HFF-Myc (cell line): ENCODE measurements at regions not wholly inside any gene's neighbourhood (a gene's known extent, or its start where the extent isn't known, plus 50 kb on each side); places are given as distances from the start of the nearest gene placed in this dataset.
"Not testable (repeated sequence)": the region's sequence is repeated elsewhere in the genome, so short reads cannot be mapped to it uniquely, and the experiment has no call there.

Experiments
- DNase-seq: peaks from one replicate; pipeline ENCODE4 v3.0.0-alpha.2; 2011; ENCODE audit warnings: low read depth; ENCODE audit errors: extremely low read depth
- H3K4me3 ChIP-seq: replicated peaks from 2 replicates; pipeline ENCODE4 v1.5.1; 2011; ENCODE audit warnings: low read depth, mild to moderate bottlenecking, control low read depth, low read length
- CTCF ChIP-seq: IDR thresholded peaks from 2 replicates; pipeline ENCODE4 v1.5.1; 2012; ENCODE audit warnings: mild to moderate bottlenecking, low read depth, low read length, control low read depth; ENCODE audit errors: missing control alignments

GRCh38 chr2:149858901-149859634 is 271.5 kb upstream of the MMADHC start:
- peak; percentile 31 for DNase-seq
- TF ChIP-seq CTCF: no peak
- H3K4me3 ChIP-seq: no peak overlapping the region

- H3K4me3 ChIP-seq: no peak overlapping the region
- DNase-seq: peak; percentile 9
- no peak for TF ChIP-seq CTCF
Observed at GRCh38 chr2:149858216-149858615, 270.6 kb upstream of the MMADHC start.

- no peak overlapping the region for H3K4me3 ChIP-seq
- peak; percentile 7 for DNase-seq
- no peak for TF ChIP-seq CTCF
Observed at GRCh38 chr2:149857344-149857743, 269.8 kb upstream of the MMADHC start.

DNA sequence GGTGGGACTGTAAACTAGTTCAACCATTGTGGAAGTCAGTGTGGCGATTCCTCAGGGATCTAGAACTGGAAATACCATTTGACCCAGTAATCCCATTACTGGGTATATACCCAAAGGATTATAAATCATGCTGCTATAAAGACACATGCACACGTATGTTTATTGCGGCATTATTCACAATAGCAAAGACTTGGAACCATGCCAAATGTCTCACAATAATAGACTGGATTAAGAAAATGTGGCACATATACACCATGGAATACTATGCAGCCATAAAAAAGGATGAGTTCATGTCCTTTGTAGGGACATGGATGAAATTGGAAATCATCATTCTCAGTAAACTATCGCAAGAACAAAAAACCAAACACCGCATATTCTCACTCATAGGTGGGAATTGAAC is 268.3 kb upstream of the MMADHC start:
- DNase-seq: not testable (repeated sequence)

GRCh38 chr2:149849591-149849990 is 262.0 kb upstream of the MMADHC start:
- TF ChIP-seq CTCF: no peak
- no peak overlapping the region for H3K4me3 ChIP-seq
- no peak for DNase-seq

More for the DNA sequence above, 268.3 kb upstream of the MMADHC start:
- H3K4me3 ChIP-seq: not testable (repeated sequence)

- no peak for TF ChIP-seq CTCF
- H3K4me3 ChIP-seq: no peak overlapping the region
- no peak for DNase-seq
Observed at GRCh38 chr2:149849136-149849535, 261.6 kb upstream of the MMADHC start.

GRCh38 chr2:149841396-149841795 is 253.8 kb upstream of the MMADHC start:
- DNase-seq: no peak
- no peak overlapping the region for H3K4me3 ChIP-seq
- TF ChIP-seq CTCF: no peak
